Stimulated activated CD4-positive, alpha-beta T cell treated with anti-CD3 and anti-CD28 coated beads, Interleukin-1b, Interleukin-23, amount 100 ng/mL, for 48 hours (primary cell): ENCODE measurements at regions not wholly inside any gene's neighbourhood (a gene's known extent, or its start where the extent isn't known, plus 50 kb on each side); places are given as distances from the start of the nearest gene placed in this dataset.
"Not testable (repeated sequence)": the region's sequence is repeated elsewhere in the genome, so short reads cannot be mapped to it uniquely, and the experiment has no call there.

Source experiments
- DNase-seq: peaks from one replicate; pipeline ENCODE4 v3.0.0-alpha.2; 2020

- DNase-seq = no peak
These were observed 299.7 kb upstream of the SGCG start for GRCh38 chr13:22880741-22881720.

DNA sequence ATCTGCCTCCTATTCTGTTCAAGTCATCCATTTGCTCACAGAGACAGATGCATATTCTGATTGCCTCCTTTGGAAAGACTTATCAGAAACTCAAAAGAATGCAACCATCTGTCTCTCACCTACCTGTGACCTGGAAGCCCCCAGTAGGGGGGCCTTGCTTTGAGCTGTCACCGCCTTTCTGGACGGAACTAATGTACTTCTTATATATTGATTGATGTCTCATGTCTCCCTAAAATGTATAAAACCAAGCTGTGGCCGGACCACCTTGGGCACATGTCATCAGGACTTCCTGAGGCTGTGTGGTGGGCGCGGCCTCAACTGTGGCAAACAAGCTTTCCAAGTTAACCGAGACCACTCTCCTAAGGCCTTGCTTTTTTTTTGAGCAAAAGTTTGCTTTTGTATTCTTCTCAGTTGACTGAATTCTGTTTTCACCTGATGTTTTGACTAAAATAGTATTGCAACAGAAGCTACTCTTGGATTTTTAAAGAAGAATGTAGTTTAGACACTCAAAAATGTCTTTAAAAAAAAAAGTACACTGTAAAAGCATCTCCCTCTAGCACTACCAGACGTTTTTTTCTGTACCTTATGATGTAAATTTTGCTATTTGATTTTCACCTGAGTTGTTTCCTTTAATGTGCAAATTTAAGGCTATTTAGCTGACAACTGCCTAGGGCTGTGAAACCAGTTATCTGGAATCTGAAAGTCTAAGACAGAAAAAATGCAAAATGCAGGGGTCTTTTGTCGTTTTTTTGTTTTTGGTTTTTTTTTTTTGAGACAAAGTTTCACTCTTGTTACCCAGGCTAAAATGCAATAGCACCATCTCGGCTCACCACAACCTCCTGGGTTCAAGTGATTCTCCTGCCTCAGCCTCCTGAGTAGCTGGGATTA lies 298.8 kb upstream of the SGCG start:
- DNase-seq = not testable (repeated sequence)

DNA sequence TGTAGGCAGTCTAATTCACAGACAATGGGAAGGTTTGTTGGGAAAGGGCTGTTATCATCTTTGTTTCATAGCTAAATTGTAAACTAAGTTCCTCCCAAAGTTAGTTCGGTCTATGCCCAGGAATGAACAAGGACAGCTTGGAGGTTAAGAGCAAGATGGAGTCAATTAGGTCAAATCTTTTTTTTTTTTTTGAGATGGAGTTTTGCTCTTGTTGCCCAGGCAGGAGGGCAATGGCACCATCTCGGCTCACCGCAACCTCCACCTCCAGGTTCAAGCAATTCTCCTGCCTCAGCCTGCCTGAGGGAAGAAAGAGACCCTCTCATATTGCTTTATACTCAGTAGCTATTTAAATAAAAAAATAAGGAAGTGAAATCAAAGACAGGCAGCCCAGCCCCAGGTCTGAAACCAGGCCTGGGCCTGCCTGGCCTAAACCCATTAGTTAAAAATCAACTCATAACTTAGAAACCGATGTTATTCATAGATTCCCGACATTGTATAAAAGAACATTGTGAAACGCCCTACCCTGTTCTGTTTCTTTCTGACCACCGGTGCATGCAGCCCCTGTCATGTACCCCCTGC lies 297.4 kb upstream of the SGCG start:
- no peak for DNase-seq

DNA sequence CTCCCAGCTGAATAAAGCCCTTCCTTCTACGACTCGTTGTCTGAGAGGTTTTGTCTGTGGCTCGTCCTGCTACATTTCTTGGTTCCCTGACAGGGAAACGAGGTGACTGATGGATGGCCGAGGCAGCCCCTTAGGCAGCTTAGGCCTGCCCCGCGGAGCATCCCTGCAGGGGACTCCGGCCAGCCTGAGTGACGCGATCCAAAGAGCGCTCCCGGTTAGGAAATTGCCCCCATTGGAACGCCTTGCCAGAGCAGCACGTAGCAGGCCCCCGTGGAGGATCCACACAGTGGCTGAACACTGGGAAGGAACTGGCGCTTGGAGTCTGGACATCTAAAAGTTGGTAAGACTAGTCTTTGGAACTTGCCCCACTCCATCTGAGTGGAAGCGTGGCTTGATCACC lies 296.8 kb upstream of the SGCG start:
- DNase-seq = no peak

GRCh38 chr13:22886061-22886460 lies 294.7 kb upstream of the SGCG start:
- not testable (repeated sequence) for DNase-seq

DNA sequence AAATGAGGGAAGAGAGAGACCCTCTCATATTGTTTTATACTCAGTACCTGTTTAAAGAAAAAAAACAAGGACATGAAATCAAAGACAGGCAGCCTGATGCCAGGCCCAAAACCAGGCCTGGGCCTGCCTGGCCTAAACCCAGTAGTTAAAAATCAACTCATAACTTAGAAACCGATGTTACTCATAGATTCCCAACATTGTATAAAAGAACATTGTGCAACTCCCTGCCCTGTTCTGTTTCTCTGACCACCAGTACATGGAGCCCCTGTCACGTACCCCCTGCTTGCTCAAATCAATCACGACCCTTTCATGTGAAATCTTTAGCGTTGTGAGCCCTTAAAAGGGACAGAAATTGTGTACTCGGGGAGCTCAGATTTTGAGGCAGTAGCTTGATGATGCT lies 291.4 kb upstream of the SGCG start:
- DNase-seq = not testable (repeated sequence)

DNA sequence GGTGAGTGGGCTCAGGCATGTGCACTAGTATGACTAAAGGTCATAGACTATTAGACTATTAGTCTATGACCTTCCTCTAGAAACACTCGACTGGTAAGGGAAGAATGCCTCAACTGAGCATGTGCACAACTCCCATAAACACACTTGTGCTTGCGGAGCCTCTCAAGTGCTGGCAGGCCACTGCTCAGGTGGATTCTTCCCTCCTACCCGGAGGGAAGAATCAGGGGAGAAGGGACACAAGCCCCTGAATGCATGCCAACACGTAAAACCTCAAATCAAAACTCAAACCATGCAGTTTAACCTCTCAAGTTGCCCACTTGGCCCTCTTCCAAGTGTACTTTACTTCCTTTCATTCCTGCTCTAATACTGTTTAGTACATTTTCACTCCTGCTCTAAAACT lies 287.6 kb upstream of the SGCG start:
- DNase-seq = no peak

- DNase-seq = no peak
These were observed 287.0 kb upstream of the SGCG start for GRCh38 chr13:22893777-22894176.

- DNase-seq = no peak
These were observed 283.0 kb upstream of the SGCG start for GRCh38 chr13:22897571-22898314.

DNA sequence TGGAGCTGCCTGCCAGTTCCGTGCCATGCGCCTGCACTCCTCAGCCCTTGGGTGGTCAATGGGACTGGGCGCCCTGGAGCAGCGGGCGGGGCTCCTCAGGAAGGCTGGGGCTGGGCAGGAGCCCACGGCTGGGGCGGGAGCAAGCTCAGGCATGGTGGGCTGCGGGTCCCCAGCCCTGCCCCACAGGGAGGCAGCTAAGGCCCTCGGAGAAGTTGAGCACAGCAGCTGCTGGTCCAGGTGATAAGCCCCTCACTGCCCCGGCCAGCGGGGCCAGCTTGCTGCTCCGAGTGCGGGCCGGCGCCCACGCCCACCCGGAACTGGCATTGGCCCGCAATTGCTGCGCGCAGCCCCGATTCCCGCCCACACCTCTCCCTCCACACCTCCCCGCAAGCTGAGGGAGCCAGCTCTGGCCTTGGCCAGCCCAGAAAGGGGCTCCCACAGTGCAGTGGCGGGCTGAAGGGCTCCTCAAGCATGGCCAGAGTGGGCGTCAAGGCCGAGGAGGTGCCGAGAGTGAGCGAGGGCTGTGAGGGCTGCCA lies 280.3 kb upstream of the SGCG start:
- DNase-seq = not testable (repeated sequence)

DNA sequence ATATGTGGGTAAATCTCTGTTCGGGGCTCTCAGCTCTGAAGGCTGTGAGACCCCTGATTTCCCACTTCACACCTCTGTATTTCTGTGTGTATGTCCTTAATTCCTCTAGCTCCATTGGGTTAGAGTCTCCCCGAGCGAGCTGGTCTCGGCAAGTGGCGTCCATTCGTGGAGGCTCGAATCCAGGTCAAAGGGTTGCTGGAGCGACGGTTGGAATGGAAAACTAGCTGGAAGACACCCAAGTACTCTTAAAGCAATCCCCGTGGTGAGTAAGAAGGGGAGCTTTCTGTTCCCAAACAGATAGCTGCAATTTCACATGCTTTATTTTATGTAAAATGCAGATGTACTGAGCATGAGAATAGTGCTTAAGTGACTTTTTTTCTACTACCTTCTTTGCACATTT lies 277.5 kb upstream of the SGCG start:
- DNase-seq = no peak

DNA sequence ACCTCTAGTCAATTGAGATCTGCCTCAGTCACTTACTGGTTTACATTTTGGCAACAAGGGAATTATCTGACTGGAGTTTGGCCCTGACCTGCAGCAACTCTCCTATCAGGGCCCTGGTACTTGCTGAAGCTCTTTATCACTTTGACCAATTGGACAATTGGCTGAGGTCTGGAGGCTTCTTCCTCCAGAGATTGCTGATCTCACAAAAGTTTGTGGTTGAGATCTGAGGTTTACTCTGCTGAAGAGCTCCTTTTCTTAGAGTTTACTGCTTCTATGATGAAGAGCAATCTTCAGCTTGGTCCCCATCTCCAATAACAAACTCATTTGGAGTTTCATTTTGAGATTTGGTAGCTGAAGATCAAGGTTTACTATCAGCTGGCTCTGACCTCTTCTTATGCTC lies 276.9 kb upstream of the SGCG start:
- no peak for DNase-seq

GRCh38 chr13:22915442-22916082 lies 265.2 kb upstream of the SGCG start:
- DNase-seq = no peak

- not testable (repeated sequence) for DNase-seq
These were observed 264.5 kb upstream of the SGCG start for GRCh38 chr13:22916276-22916675.

DNA sequence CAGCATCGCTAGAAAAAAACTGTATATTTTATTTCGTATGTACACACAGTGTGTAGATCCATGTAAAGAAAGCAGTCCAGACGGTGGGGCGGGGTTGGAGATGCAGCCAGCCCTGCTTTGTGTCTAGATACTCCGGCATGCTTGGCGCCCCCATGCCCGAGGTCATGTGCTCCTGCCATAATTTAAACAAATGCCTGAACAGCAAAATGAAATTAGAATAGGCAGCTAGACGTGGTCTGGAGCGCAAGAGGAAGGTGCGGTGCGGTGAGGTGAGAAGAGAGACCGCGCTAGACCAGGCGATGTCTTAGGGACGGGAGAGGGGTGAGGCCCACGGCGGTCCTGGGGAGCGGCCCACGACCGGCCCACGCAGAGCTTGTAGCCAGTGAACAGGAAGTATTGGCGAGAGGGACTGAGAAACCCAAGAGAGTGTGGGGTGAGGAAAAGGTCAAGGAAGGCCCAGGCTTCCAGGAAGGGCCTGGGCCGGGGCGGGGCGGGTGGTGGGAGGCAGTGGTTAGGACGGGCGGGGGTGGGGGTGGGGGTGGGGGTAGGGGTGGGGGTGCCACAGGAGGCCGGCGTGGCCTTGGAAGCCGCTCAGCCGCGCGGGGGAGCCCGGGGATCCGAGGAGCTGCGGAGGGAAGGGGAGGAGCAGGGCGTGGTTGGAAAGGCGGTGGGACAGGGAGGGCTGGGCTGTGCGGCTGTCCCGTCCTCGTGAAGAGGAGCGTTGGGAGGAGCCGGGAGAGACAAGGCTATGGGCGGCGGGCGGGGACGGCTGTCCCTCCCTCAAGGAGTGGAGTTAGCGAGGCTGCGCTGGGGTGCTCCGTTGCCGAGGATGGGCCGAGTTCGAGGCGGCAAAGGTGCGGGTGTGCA lies 254.7 kb upstream of the SGCG start:
- no peak for DNase-seq

- DNase-seq = no peak
These were observed 253.9 kb upstream of the SGCG start for GRCh38 chr13:22926748-22927400.

GRCh38 chr13:22927845-22928244 lies 252.9 kb upstream of the SGCG start:
- DNase-seq = not testable (repeated sequence)

DNA sequence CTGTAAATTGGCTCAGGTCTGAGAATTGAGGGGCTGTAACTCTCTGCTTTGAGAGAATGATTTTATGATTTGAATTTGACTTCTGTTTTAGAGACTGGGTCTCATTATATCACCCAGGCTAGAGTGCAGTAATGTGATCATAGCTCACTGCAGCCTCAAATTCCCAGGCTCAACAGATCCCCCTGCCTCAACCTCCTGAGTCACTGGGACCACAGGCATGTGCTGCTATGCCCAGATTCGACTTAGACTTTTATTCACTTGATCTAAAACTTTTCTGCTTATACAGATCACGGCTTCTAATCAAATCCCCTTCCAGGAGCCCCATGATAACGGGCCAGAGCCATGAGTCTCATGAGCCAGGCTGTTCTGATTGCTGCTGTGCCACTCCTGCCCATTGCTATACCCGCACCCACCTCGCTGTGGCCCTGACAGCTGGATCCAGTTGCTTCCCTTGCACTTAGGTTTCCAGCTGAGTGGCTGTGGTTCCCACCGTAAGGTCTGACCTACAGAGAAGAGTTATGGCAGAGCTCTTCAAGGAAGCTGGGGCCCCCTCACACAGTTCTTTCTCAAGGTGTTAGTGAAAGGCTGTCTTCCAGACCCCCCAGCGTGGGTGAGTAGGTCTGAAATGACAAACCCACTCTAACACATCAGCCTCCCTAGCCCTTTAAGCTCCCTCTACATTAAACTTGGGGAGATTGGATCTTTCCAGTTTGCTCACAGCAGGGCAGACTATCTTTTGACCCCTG lies 251.2 kb upstream of the SGCG start:
- no peak for DNase-seq

DNA sequence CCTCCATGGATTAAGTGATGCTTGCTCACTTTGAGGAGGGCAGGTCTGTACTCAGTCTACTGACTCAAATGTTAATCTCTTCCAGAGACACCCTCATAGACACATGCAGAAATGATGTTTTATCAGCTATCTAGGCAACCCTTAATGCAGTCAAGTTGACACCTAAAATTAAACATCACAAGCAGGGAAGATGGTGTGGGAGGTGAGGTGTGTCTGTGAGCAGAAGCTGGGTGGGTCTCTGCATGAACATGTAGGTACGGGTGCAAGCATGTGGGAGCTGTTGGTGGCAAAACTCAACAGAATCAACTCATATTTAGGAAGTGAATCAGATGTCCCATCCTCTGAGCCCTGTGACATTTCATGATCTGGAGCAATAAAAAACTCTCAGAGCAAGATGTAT lies 249.2 kb upstream of the SGCG start:
- DNase-seq = no peak
